ENCODE measurements at regions not wholly inside any gene's neighbourhood (a gene's known extent, or its start where the extent isn't known, plus 50 kb on each side); places are given as distances from the start of the nearest gene placed in this dataset.
"Not testable (repeated sequence)": the region's sequence is repeated elsewhere in the genome, so short reads cannot be mapped to it uniquely, and the experiment has no call there.

GRCh38 chr4:38470735-38471262 is 193.2 kb upstream of the KLF3 start:
- no peak for DNase-seq (ENCODE audit: low read depth)

DNA sequence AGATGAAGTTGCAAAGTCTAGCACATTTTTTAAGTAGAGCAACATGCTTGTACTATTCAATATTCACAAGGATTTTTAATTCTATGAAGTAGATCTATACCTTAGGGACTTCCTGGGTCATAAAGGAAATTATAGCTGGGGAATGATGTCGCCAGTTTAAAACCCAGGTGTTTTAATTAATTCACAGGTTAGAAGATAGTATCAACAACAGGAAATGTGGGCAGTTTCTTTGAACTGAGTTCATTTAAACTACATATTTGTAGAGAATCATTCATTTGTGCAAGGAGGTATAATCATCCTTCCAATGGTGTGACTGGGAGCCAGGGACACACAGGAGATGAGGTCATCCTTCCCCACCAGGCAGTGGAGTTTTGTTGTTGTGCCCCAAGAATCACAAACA is 181.3 kb upstream of the KLF3 start:
- DNase-seq (ENCODE audit: low read depth): no peak

- DNase-seq (ENCODE audit: low read depth): not testable (repeated sequence)
Observed at GRCh38 chr4:38483628-38484027, 180.4 kb upstream of the KLF3 start.

DNA sequence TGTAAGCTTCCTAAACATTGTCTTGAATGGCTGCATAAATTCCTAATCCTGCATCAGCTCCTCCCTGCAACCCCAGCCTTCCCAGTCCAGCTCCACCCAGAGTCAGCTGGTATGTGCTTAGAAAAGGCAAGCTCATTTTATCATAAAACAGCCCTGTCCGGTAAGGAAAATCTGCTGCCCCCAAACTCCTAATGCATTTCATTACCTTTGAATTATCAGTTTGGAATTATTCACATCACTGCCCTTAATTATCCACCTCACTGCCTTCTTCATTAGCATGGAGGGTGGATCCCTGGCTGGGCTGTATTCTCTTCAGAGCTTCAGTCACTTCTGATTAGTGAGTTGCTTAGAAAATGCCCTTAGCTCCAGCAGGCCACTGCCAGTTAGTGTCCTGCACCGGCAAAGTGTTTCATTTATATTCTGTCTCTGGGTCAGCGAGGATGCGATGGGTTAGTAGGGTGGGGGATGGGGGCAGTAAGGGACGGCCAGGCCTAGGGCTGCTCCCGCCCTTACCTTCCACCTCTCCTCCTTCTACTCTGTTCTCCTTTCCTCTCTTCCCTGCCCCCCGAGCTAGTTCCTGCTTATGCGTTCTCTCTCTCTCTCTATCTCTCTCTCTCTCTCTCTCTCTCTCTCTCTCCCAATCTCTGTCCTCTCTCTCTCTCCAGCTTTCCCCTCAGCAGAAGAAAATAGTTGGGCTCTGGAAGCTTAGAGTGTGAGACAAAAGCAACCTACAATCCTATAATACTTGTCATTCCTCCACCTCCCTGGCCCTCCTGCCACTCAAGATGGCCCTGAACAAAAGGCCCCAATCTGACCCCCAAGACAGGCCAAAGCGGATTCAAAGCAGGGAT is 174.8 kb upstream of the KLF3 start:
- DNase-seq (ENCODE audit: low read depth): no peak

DNA sequence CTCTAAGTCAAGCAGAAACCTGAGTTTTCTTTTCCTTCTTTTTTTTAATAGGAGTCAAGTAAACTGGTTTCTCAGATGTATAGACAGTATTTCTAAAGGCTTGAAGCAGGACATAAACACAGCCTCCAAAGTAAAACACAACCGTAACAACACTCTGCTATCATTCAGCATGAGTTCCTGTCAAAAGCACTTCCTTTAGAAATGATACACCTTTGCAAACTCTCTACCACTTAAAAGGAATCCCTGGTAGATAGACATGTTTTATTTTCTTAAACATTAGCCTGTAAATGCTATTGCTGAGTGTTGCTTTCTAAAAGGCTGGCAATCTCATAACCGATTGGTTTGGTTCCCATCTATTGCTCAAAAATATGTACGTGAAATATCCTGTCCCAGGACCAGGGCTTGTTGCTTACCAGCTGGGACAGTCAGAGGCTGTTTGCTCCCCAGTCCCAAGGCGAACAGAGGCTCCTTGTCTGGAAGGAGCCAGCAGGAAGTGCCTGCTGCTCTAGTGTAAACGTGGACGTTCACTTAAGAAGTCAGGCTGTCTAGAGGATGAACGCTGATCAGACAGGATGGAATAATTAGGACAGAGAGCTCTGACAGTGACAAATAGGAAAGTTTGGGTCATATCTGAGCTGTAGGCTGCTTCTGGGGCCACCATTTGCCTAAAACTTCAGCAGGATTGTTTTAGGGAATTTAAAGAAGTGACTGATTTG is 173.9 kb upstream of the KLF3 start:
- no peak for DNase-seq (ENCODE audit: low read depth)

DNA sequence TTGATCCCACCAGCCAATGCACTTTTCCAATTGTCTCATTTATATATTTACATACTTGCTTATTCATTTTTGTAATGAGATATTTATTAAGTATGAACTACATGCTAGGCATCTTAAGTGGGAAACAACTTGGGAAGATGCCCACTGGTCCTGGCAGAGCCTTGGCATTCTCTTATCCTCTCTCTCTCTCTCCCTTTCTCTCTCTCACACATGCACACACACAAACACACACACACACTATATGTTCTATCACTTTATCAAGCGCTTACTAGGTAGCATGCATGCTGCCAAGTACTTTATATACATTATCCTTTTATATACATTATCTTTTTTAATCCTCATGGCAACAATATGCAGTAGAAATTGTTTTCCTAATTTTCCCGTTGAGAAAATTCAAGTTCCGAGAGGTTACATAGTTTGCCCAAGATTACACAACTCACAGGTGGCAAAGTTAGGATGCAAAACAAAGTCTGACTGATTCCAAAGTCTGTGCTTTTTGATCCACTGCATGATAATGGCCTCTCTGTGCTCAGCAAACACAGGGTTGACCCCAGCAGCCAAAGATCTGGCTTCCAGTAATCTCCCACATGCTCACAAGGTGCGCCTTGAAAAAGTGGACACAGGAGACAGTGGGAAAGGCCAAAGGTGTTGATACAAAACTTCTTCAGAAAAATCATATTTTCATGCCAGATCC is 173.1 kb upstream of the KLF3 start:
- DNase-seq (ENCODE audit: low read depth): no peak

- DNase-seq (ENCODE audit: low read depth): no peak
Observed at GRCh38 chr4:38491854-38492478, 172.0 kb upstream of the KLF3 start.

GRCh38 chr4:38493066-38493465 is 170.9 kb upstream of the KLF3 start:
- DNase-seq (ENCODE audit: low read depth): no peak

- no peak for DNase-seq (ENCODE audit: low read depth)
Observed at GRCh38 chr4:38495446-38495845, 168.6 kb upstream of the KLF3 start.

- no peak for DNase-seq (ENCODE audit: low read depth)
Observed at GRCh38 chr4:38497121-38497520, 166.9 kb upstream of the KLF3 start.

- no peak for DNase-seq (ENCODE audit: low read depth)
Observed at GRCh38 chr4:38499101-38499500, 164.9 kb upstream of the KLF3 start.

- DNase-seq (ENCODE audit: low read depth): no peak
Observed at GRCh38 chr4:38500433-38500832, 163.6 kb upstream of the KLF3 start.

GRCh38 chr4:38501698-38502097 is 162.3 kb upstream of the KLF3 start:
- DNase-seq (ENCODE audit: low read depth): no peak

GRCh38 chr4:38503689-38504395 is 160.2 kb upstream of the KLF3 start:
- no peak for DNase-seq (ENCODE audit: low read depth)

- DNase-seq (ENCODE audit: low read depth): no peak
Observed at GRCh38 chr4:38504396-38504715, 159.6 kb upstream of the KLF3 start.

- DNase-seq (ENCODE audit: low read depth): peak; percentile 25
Observed at GRCh38 chr4:38509551-38509950, 154.4 kb upstream of the KLF3 start.

DNA sequence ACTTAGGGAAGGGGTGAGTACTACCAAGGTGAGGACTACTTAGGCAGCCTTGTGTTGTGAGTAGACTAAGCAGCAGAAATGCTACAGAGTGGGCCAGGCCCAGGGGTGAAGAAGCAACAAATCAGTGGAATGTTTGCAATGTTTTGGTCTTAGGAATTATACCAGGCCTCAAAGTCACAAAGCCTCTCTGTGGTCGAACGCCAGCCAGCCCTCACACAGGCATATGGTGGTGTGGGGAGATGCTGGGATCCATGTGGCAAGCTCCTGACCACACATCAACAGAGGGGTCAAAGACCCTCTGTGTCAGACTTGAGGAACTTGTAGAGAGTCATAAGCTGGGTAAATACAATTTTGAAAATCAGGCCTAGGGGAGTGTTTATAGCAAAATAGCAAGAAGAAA is 153.8 kb upstream of the KLF3 start:
- DNase-seq (ENCODE audit: low read depth): no peak

- DNase-seq (ENCODE audit: low read depth): no peak
Observed at GRCh38 chr4:38511702-38512101, 152.3 kb upstream of the KLF3 start.

- DNase-seq (ENCODE audit: low read depth): no peak
Observed at GRCh38 chr4:38512840-38513239, 151.2 kb upstream of the KLF3 start.

DNA sequence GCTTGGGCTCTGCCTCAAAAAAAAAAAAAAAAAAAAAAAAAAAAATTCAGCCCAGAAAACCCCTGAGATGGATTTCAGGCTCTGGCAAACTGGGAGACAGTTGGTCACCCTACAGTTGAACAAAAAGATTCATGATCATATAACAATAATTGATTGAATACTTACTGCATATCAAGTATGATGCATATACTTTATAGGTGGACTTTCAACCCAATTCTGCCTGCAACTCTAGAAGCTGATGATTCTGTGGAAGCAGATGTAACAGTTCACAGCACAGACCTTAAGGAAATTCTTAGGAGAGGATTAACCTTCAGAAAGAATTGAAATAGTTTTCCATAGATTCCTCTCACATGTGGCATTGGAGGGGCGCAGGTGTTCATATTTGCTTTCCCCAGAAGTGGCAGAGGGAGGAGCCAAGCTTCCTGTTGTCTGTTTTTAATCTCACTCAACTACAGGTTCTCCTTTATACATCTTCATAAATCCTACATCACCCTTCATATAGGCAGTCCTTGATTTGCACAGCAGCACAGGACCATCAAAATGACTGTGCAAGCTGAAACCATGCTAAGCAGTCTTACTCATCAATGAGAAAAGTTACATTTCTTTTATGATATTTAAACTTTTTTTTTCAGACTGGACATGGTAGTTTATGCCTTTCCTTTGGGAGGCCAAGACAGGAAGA is 149.4 kb upstream of the KLF3 start:
- no peak for DNase-seq (ENCODE audit: low read depth)

- DNase-seq (ENCODE audit: low read depth): no peak
Observed at GRCh38 chr4:38516190-38516589, 147.8 kb upstream of the KLF3 start.
